Right ventricle myocardium superior (tissue), 1 donor: ENCODE measurements at regions not wholly inside any gene's neighbourhood (a gene's known extent, or its start where the extent isn't known, plus 50 kb on each side); places are given as distances from the start of the nearest gene placed in this dataset.

ENCODE experiments used
- ATAC-seq: fragments of 200-7000 bp; cut with Tn5 transposase; one replicate; pipeline ENCODE4 v1.9.1; 2020; ENCODE audit warnings: mild to moderate bottlenecking; ENCODE audit not compliant: poor library complexity
- DNase-seq: peaks from one replicate; pipeline ENCODE4 v3.0.0-alpha.2; 2020
- intact Hi-C: fragments of 100-400 bp; cut with DNase I; formaldehyde crosslinking; loops from one replicate; pipeline ENCODE4 v1.11.2; 2022
- donor health status: DM: no; HTN: yes; CAD: no; lungs with severe emphysema.

GRCh38 chr1:235030919-235031596 lies 97.6 kb downstream of the TOMM20 start:
- DNase-seq (no peak), ATAC-seq (no peak)
- intact Hi-C loops = no loop called here

DNA sequence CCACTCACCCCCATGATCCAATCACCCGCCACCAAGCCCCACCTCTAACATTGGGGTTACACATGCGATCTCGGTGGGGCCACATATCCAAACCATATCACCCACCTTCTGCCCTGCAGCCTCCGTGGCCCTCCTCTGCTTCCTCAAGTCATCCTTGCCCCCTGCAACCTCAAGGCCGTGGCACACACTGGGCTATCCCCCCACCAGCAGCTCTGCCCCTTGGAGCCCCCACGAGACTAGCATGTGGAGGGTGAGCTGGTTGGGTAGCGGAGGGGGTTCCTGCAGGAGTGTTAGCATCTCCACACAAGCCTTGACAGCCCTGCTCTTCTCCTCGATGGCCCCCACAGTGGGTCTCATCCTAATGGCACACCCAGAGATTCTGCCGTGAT lies 100.8 kb downstream of the TOMM20 start:
- no peak for DNase-seq
- intact Hi-C loops = no loop called here
- no peak for ATAC-seq

DNA sequence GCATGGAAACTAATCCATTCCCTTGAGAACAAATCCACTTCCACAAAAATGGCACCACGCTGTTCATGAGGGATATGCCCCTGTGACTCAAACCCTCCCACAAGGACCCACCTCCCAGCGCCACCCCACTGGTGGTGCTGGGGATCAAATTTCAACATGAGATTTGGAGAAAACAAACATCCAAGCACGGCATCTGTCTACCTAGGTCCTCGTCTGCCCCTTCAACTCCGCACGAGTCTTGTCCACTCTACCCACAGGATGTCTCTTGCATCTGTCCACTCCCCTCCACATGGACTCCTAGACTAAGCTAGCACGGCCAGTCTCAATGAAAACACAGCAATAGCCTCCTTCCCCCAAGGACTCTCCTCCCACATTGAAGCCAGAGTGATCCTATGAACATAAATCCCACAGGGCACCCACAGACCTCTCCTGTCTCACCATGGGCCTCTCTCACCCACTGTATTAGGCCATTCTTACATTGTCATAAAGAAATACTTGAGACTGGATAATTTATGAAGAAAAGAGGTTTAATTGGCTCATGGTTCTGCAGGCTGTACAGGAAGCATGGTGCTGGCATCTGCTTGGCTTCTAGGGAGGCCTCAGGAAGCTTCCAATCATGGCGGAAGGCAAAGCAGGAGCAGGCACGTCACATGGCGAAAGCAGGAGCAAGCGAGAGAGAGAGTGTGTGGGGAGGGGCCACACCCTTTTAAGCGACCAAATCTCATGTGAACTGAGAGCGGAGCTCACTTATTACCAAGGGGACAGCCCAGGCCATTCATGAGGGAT lies 101.4 kb downstream of the TOMM20 start:
- intact Hi-C loops = no loop called here
- DNase-seq (no peak), ATAC-seq (no peak)

- no peak for ATAC-seq
- DNase-seq = no peak
- intact Hi-C loops = no loop called here
Observed at GRCh38 chr1:235025422-235025984, 103.1 kb downstream of the TOMM20 start.

DNA sequence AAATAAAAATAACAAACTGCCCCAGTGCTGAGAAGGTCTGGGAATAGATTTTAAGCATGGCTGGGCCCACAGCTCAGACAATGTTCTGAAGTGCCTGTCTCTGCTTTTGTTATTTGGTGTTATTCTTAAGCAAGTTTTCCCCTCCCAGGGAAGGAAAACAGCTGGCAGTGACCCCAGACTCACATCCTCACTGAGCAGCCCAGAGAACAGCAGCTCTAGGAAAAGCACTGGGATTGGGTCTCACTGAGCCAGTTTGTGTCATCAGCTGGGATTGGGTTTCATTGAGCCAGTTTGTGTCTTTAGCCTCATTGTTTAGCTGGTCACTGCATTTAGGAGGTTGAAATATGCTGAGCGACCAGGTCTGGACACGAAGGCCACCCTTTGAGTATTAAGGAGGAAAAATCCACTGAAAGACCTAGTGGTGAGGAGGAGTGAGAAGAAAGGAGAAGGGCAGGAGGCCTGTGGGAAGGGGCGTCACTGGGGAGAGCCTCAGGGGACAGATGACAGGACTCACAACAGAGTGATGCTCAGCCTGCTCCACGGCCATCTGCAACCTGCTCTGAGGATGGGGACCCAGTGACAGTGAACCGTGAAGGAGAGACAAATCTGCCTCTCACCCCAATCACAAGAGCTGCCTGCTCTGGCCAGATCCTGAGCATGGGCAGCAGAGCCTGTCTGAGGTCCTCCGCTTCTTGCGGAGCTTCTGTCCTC lies 103.8 kb downstream of the TOMM20 start:
- DNase-seq = no peak
- ATAC-seq = no peak
- intact Hi-C loops = no loop called here

DNA sequence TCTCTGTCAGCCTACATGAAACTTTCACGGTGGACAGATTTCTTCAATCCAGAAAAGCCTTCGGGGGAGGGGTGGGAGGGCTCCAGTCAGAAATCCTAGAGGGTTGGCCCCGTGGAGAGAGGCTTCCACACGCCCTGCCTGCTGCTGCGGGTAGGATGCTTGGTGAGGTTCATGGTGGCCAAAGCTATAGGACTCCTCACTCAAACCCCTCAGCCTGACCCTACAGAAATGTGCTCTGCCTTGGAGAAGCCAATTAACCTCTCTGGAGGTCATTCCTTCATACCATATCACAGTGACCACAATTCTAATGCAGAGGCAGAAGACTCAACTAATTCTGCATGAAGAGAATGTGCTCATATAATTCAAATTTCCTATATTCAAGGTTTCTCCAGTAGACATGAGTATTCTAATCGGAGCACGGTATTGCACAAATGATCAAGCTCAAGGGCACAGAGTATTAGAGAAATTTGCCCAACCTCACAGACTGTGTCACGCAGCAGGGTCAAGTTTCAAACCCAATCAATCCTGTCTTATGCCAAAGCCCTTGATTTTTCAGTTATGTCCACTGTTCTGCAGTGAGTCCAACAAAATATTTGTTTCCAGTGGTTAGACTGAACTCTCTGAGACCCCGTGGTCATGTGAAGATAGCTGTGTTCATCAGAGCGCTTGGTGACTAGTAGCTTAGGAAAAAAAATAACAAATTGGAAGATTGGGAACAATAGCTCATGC lies 104.8 kb downstream of the TOMM20 start:
- intact Hi-C loops = no loop called here
- DNase-seq = no peak
- no peak for ATAC-seq

DNA sequence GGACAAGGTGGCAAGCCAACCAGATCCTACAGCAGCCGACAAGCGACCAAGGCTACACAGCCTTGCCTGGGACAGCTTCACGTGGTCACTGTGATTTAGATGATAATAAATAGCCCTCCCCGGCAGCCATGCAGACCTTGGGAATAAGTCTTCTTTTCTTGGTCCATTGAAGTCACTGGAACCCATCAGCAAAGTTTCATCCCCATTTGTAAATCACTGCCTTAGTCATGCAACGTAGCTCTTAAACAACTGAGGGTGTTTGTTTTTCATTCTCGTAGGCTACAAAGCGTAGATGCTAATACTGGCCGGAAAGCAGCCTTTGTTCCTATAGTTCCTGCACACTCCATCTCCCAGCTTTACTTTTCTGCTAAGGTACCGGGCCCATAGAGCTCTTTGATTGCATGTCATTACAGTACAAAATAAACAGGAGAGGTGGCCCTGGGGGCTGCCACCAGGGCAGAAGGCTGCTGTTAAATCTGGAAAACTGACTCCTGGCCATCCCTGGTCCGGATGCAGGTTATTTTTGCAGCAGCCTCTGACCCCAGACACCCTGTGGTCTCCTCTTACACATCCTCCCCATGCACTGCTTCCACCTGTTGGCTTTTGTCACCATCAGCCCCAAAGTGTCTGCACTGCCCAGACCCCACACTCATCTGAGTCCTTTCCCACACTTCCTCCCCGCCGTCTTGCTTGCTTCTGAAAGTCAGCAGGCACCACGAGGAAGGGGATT lies 105.5 kb downstream of the TOMM20 start:
- ATAC-seq (no peak), DNase-seq (no peak)
- intact Hi-C loops = no loop called here

GRCh38 chr1:235022341-235022980 lies 106.2 kb downstream of the TOMM20 start:
- ATAC-seq (peak; percentile 50), DNase-seq (no peak)
- intact Hi-C loops = no loop called here

GRCh38 chr1:235021815-235022214 lies 106.8 kb downstream of the TOMM20 start:
- ATAC-seq (no peak), DNase-seq (no peak)

GRCh38 chr1:235021321-235021720 lies 107.3 kb downstream of the TOMM20 start:
- ATAC-seq (no peak), DNase-seq (no peak)
- intact Hi-C loops = no loop called here

More at GRCh38 chr1:235021815-235022214, 106.8 kb downstream of the TOMM20 start:
- intact Hi-C loops = no loop called here

DNA sequence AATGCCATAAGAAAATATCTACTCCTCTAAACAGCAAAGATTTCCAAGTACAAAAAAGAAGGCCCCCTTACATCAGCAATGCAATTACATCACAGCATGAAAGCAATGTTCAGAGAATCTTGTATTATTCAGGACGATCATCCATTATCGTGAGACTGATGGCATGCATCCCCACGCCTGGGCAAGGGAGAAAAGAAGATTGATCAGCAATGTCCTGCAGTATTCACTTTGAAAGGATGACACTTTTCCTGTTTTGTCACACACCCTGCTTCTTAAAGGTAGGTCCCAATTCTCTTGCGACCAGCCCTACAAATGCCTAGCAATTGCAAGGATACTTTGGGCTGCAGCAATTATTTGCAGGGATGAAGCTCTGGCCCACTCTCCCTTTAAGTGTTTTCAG lies 108.7 kb downstream of the TOMM20 start:
- ATAC-seq = no peak
- no peak for DNase-seq
- intact Hi-C loops = loop anchor here (10.0 kb wide), 1 partner anchor 45 kb away; no protein-coding TSS in a partner anchor

DNA sequence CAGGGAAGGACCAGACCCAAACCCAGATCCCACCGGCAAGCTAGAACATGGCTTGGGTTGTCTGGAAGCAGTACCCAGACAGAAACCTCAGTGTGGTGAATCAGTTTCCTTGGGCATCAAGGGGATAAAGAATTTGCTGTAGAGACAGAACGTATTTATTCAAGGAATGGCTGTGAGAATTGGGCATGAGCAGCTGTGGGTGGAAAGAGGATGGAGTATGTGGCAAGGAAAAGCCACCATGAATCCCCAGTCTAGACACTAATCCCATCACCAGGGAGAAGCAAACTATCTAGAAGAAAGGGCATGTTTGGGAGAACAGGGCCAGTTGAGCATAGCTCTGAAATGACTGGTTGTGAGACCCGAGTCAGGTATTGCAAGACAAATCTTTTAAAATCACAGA lies 109.2 kb downstream of the TOMM20 start:
- DNase-seq (no peak), ATAC-seq (no peak)
- intact Hi-C loops = loop anchor here (10.0 kb wide), 1 partner anchor 45 kb away; no protein-coding TSS in a partner anchor

GRCh38 chr1:235018720-235019444 lies 109.8 kb downstream of the TOMM20 start:
- intact Hi-C loops = loop anchor here (10.0 kb wide), 1 partner anchor 46 kb away; no protein-coding TSS in a partner anchor
- no peak for ATAC-seq
- DNase-seq = no peak

DNA sequence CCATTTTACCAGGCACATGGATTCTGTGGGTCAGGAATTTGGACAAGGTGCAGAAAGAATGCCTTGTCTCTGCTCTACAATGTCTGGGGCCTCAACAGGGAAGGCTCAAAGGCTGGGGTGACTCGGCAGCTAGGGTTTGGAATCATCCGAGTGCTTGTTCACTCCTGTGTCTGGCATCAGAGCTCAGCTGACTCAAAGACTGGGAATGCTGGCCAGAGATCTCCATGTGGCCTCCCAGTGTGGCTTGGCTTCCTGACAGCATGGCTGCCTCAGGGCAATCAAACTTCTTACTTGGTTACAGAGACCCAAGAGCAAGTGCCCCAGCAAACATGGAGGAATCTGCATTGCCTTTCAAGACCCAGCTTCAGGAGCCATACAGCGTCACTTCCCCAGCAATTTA lies 110.5 kb downstream of the TOMM20 start:
- ATAC-seq = no peak
- intact Hi-C loops = loop anchor here (10.0 kb wide), 1 partner anchor 47 kb away; no protein-coding TSS in a partner anchor
- no peak for DNase-seq

GRCh38 chr1:235017719-235018118 lies 110.9 kb downstream of the TOMM20 start:
- ATAC-seq (no peak), DNase-seq (no peak)
- intact Hi-C loops = loop anchor here (10.0 kb wide), 1 partner anchor 47 kb away; no protein-coding TSS in a partner anchor

DNA sequence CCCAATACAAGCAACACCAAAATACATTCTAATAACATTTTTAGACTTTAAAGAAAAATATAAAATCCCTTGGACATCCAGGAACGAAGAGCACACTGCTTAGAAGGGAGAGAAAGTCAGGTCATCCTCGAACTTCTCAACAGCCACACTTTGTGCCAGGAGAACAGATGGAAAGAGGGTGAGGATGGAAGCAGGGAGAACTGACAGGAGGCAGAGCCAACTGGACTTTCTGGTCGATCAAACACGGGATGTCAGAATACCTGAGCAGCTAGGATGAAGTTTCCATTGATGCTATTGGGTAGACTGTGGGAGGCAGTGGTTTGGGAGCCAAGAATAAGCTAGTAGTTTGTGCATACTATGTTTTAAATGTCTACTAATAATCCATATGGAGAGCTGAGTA lies 111.4 kb downstream of the TOMM20 start:
- intact Hi-C loops = loop anchor here (10.0 kb wide), 1 partner anchor 48 kb away; no protein-coding TSS in a partner anchor
- no peak for DNase-seq
- ATAC-seq = no peak
